ENCODE measurements at regions not wholly inside any gene's neighbourhood (a gene's known extent, or its start where the extent isn't known, plus 50 kb on each side); places are given as distances from the start of the nearest gene placed in this dataset.
"Not testable (repeated sequence)": the region's sequence is repeated elsewhere in the genome, so short reads cannot be mapped to it uniquely, and the experiment has no call there.

GRCh38 chr5:89359046-89359445 lies 476.1 kb upstream of the MEF2C start:
- DNase-seq (ENCODE audit: low spot score): no peak

DNA sequence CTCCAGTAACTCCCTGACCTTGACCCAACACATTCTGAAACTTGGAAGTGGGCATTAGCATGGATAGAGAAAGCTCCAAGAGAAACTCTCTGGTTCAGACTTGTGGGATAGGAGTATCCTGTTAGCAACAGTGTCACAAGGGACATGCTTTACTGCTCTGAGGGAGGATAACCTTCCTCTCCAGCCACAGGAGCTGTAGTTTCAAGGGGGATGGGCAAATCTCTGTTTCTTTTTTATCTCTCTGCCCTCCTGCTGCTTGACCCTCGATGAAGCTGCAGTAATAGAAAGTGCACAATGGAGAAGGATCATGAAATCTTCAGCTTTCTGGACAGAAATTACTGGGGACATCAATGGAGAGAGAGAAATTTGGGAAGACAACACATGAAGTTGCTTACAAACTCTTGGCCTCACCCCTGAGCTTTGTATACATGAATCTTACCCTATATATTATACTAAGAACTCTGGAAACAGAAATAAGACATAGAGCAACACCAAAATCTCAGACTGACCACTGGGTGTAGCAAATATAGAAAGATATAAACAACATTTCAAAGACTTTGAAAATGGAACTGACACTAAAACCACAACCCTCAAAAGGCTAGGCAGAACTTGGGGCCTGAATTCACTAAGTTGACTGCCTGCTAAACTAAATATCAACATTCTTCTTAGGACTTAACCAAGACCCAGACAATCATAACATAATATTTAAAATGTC lies 471.0 kb upstream of the MEF2C start:
- no peak for DNase-seq (ENCODE audit: low spot score)

DNA sequence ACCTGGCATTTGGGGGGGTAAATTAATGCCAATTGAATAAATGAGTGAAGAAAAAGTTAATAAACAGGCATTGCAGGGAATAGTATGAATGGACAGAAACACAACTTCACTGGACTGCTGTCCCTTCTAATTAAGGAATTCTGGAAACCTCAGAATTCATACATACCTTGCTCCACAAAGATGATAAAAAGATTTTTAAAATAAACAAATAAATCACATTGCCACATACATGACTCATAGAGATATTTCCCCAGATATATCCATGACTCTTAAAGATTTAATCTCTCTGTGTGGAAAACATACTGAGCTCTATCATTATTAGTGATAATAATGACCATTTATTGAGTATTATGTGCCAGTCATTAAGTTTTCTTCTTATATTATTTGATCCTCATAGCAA lies 469.0 kb upstream of the MEF2C start:
- DNase-seq (ENCODE audit: low spot score): no peak

DNA sequence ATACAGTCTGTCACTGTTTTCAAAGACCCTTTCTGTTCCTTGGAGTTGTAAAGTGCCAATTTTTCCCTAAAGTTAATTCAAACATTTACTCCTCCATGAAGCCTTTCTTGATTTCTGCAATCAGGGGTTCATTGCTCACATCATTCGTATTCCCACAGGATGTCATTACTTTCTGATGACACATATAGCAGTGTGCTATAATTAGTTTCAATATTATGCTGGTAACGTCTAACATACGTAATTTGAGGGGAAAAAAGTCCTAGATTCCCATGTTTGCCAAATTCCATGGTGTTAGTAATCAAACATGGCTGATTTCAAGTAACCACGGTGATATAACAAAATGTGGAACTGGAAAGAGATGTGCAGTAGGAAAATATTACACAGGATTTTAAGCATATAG lies 468.2 kb upstream of the MEF2C start:
- DNase-seq (ENCODE audit: low spot score): no peak

GRCh38 chr5:89350684-89351083 lies 467.7 kb upstream of the MEF2C start:
- no peak for DNase-seq (ENCODE audit: low spot score)

- DNase-seq (ENCODE audit: low spot score): no peak
These were observed 466.4 kb upstream of the MEF2C start for GRCh38 chr5:89349246-89349980.

GRCh38 chr5:89346573-89346972 lies 463.6 kb upstream of the MEF2C start:
- DNase-seq (ENCODE audit: low spot score): no peak

- no peak for DNase-seq (ENCODE audit: low spot score)
These were observed 460.7 kb upstream of the MEF2C start for GRCh38 chr5:89343666-89344065.

DNA sequence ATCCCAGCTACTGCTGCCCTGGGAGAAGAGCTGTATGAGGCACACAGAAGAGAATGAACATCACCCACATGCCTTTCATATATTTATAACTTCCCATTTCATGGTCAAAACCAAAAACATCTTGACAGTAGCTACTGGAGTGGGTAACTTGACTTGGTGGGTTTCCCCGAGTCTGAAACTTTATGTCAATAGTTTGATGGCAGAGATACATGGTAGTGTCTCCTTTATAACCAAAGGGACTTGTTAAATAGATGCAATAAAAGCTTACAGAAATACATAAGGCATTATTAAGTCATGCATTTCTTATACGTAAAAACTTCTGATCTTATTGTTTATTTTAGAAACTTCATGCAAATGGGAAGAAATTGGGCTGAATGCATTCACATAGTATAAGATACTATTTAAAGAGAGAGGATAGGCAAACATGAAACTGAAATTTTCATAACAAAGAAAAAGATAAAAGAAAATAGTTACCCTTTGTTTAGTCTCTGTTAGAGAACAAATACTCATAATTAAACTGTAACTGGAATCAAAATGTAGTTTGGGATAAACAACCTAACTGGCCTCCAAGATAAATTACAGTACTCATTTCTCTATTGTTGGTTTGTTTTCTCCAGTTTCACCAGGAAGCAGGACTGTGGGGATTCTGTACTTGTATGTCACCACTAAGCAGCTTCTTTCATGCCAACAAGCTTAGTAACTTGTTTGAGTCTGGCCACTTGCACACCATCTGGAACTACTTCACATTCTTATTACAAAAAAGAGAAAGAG lies 459.3 kb upstream of the MEF2C start:
- no peak for DNase-seq (ENCODE audit: low spot score)

- no peak for DNase-seq (ENCODE audit: low spot score)
These were observed 456.0 kb upstream of the MEF2C start for GRCh38 chr5:89338935-89339334.

DNA sequence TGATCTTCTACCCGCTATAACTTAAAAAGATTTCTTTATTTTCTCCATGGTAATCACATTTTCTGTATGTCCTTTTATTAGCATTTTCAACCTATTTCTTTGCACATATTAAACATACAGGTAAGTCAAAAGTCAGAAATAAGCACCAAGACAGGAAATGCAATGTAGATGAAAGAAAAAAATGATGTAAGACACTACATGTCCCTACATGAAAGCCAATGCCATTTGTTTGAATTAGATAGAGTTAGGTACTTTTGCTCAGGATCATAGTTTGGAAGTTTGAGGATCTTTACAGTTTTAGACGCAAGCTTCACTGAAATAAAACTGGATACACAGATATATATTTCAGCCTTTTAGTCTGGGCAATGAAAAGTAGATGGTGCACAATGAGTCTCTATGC lies 453.1 kb upstream of the MEF2C start:
- no peak for DNase-seq (ENCODE audit: low spot score)

DNA sequence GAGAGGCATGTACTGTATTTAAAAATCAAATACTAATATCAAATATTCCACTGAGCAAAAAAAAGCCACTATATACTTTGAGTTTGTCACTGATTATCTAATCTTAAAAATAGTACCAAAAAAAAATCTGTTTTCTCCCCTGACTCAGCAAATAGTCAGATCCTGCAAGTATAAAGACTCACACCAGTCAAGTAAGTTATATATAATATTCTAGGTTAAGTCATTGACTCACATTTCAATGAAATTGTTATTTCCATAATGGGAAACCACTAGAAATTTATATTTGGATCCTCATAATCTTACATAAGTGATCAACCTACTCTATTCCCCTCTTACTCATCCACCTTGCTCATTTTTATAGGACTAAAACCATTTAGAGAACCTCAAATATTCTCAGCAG lies 447.2 kb upstream of the MEF2C start:
- DNase-seq (ENCODE audit: low spot score): no peak

DNA sequence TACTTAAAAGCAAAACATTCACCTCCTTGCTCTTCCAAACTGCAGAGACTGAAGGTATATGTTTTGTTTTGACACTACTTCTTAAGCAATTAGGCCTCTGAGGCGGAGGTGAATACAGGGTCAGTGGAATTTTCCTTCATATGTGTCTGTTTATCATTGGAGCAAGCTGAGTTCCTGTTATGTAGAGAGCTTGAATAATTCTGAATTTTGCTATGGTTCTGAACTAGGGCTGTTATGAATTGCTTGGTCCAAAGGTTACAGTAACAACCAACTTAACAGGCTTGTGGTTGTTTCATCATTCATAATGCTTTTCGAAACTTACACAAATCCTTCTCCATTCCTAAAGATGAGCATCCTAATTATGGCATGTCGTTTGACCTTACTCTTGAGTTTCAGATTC lies 444.6 kb upstream of the MEF2C start:
- DNase-seq (ENCODE audit: low spot score): no peak

DNA sequence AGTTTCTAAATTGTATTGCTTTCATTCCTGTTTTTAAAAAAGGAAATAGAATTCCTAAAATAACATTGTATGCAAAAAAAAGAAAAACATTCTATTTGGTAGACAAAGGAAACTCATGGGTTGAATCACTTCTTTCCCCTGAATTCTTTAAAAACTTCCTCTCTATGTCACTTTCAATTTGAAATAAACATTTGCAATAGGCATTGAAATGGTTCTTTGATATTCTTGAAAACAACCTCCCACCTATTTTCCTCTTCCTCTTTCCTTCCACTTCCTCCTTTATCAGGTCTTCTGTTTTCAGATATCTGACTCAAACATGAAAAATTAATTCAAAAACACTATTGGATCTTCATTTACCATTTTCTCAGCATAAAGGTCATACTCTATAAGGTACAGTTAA lies 442.0 kb upstream of the MEF2C start:
- no peak for DNase-seq (ENCODE audit: low spot score)

- DNase-seq (ENCODE audit: low spot score): no peak
These were observed 437.7 kb upstream of the MEF2C start for GRCh38 chr5:89320421-89321277.

DNA sequence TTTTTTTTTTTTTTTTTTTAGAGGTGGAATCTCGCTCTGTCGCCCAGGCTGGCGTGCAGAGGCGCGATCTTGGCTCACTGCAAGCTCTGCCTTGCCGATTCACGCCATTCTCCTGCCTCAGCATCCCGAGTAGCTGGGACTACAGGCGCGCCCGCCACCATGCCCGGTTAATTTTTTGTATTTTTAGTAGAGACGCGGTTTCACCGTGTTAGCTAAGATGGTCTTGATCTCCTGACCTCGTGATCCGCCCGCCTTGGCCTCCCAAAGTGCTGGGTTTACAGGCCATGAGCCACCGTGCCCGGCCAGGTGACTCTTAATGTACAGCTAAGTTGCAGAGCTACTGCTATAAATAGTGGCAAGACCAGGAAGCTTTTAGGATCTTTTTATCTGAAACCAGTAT lies 434.9 kb upstream of the MEF2C start:
- not testable (repeated sequence) for DNase-seq (ENCODE audit: low spot score)

DNA sequence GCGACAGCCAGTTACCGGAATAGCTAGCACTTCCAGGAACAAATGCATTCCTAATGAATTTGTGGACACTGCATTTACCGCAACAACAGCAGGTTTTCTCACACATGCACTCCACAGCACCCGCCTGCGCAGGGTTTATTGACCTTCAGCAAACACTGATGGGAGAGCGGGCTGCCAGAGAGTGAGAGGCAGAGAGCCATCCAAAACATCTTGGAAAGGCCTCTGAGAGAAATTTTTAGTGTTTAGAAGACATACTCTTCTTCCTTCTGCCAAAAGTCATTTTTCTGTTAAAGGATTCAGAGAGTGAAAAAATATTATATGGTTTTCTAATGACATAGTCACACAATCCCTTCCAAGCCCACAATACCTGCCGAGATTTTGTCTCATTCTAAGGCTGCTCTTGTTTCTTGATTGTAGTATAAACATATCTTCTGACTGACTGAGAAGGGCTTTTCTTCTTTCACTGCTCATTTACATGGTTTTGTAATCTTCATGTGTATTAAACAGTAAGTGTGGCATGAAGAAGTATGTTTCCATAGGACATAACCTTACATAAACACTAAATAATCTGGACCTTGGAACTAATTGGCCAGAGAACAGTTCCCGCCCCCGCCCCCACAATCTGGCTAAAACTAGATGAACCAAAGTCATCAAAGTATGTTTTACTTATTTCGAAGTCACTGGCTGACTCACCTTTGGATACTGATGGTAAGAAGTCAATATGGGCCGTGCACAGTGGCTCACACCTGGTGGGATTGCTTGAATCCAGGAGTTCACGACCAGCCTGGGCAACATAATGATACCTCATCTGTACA lies 432.5 kb upstream of the MEF2C start:
- no peak for DNase-seq (ENCODE audit: low spot score)

DNA sequence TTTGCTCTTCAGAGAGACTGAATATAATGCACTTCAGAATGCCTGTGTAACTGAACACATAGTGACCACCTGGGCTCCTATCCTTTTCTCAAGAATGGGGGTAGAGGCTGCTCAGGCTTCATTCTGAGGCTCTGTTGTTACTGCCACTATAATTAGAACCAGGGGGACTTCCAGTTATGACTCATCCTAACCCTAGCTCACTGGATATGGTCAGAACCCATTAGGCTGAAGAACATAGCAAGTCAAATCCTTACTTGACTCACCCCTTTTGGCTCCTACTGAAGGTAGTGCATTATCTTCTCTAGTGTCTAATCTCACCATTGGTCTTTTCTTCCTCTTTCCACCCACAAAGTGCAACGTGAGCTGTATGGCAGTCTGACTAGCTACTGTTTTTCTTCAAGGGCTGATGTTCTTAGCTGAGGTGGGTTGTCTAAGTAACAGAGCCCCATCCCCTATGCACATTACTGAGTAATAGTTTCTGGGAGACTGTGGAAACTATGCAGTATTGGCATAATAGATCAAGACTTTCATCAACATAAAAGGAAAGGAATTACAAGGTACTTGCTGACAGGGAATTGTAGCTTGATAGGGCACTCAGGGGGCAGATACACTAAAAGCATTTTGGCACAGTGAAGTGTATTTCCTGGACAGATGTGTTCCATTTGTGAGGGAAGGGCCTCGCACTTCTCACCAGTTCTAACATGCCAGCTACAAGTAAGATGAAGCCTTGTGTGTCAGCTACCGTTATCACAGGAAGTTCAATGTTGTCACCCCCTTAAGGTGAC lies 431.0 kb upstream of the MEF2C start:
- DNase-seq (ENCODE audit: low spot score): no peak

GRCh38 chr5:89313044-89313443 lies 430.1 kb upstream of the MEF2C start:
- no peak for DNase-seq (ENCODE audit: low spot score)

GRCh38 chr5:89309268-89309667 lies 426.3 kb upstream of the MEF2C start:
- DNase-seq (ENCODE audit: low spot score): no peak

Measured in mesenteric fat pad (tissue), 1 donor.